ENCODE measurements at regions not wholly inside any gene's neighbourhood (a gene's known extent, or its start where the extent isn't known, plus 50 kb on each side); places are given as distances from the start of the nearest gene placed in this dataset.

DNA sequence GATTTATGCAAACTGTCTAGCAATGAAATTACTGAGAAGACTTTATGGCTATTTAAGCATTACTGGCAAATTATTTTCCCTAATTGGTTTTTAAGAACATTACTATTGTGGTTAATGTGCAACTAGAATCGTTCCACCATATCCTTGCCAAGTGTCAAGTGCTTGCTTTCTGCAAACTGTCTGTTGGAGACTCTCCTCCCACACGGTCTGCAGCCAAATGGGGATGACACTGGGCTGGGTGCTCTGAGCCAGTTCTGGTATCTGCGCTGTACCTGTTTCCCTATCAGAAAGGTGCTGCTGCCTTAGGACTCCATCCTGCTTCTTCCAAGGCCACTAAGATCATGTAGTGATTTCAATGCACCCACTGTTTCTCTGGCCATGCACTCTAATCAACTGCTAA, 110.4 kb downstream of the RAMP3 start:
- TF ChIP-seq, protein P1, sequence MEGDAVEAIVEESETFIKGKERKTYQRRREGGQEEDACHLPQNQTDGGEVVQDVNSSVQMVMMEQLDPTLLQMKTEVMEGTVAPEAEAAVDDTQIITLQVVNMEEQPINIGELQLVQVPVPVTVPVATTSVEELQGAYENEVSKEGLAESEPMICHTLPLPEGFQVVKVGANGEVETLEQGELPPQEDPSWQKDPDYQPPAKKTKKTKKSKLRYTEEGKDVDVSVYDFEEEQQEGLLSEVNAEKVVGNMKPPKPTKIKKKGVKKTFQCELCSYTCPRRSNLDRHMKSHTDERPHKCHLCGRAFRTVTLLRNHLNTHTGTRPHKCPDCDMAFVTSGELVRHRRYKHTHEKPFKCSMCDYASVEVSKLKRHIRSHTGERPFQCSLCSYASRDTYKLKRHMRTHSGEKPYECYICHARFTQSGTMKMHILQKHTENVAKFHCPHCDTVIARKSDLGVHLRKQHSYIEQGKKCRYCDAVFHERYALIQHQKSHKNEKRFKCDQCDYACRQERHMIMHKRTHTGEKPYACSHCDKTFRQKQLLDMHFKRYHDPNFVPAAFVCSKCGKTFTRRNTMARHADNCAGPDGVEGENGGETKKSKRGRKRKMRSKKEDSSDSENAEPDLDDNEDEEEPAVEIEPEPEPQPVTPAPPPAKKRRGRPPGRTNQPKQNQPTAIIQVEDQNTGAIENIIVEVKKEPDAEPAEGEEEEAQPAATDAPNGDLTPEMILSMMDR (IDR thresholded peaks at IDR 0.05) = no peak
- TF ChIP-seq POLR2AphosphoS5 (IDR thresholded peaks at IDR 0.05) = no peak
- TF ChIP-seq POLR2A (IDR thresholded peaks at IDR 0.05) = no peak
- no peak for TF ChIP-seq EP300 (IDR thresholded peaks at IDR 0.05)

Measured in suprapubic skin (tissue), 4 donors.